Effector memory CD8-positive, alpha-beta T cell (primary cell): ENCODE measurements at regions not wholly inside any gene's neighbourhood (a gene's known extent, or its start where the extent isn't known, plus 50 kb on each side); places are given as distances from the start of the nearest gene placed in this dataset.

Experiments used
- ATAC-seq: fragments of 150-1000 bp; cut with Tn5 transposase; replicated peaks from 2 replicates; pipeline ENCODE4 v1.10.0; 2021; ENCODE audit warnings: mild to moderate bottlenecking, moderate library complexity
- DNase-seq, 3 experiments: peaks; one replicate each; pipeline ENCODE4 v3.0.0; 2021
- H3K27ac Mint-ChIP-seq, 2 donors: one replicate each; pipeline ENCODE4 v1.8.0; 2022; ENCODE audit warnings: mild to moderate bottlenecking in 2 of 2, mixed read lengths in 2 of 2, moderate library complexity in 2 of 2
- H3K27me3 Mint-ChIP-seq, 2 donors: one replicate each; pipeline ENCODE4 v1.8.0; 2022; ENCODE audit warnings: mixed read lengths in 2 of 2
- H3K36me3 Mint-ChIP-seq: one replicate; pipeline ENCODE4 v1.8.0; 2022; ENCODE audit warnings: mild to moderate bottlenecking, moderate library complexity, mixed read lengths; ENCODE audit not compliant: insufficient read depth
- H3K4me1 Mint-ChIP-seq, 2 donors: one replicate each; pipeline ENCODE4 v1.8.0; 2022; ENCODE audit warnings: low read depth in 2 of 2, mixed read lengths in 2 of 2
- H3K4me3 Mint-ChIP-seq, 2 donors: one replicate each; pipeline ENCODE4 v1.8.0; 2022; ENCODE audit warnings: mild to moderate bottlenecking in 2 of 2, mixed read lengths in 2 of 2, moderate library complexity in 2 of 2
- H3K9me3 Mint-ChIP-seq, 2 donors: one replicate each; pipeline ENCODE4 v1.8.0; 2022; ENCODE audit warnings: mixed read lengths in 2 of 2

DNA sequence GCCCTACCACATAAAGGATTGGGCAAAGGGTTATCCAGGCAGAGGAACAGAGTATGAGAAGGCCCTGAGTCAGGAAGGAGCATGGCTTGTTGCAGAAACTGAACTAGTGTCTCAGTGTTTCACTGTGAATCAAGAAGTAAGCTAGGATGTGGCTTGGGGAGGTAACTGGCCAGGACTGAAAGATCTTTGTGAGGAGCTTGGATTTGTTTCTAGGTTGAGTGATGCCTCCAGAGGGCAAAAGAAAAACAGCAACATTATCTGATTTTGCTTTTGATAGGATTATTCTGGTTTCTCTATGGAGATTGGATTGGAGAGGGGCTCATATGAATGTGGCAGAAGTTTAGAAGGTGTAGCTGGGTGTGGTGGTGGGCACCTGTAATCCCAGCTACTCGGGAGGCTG, 137.9 kb upstream of the HDAC9 start:
- no peak overlapping the region for H3K27ac Mint-ChIP-seq
- H3K36me3 Mint-ChIP-seq: no peaks in the 10 kb centered on the region
- H3K9me3 Mint-ChIP-seq: no peaks in the 10 kb centered on the region
- ATAC-seq (no peak), DNase-seq (no peak)
- peaks cover 2 to 3% of the 10 kb centered on the region in 2 donors for H3K4me1 Mint-ChIP-seq
- no peaks in the 10 kb centered on the region for H3K27me3 Mint-ChIP-seq
- no peak overlapping the region for H3K4me3 Mint-ChIP-seq

DNA sequence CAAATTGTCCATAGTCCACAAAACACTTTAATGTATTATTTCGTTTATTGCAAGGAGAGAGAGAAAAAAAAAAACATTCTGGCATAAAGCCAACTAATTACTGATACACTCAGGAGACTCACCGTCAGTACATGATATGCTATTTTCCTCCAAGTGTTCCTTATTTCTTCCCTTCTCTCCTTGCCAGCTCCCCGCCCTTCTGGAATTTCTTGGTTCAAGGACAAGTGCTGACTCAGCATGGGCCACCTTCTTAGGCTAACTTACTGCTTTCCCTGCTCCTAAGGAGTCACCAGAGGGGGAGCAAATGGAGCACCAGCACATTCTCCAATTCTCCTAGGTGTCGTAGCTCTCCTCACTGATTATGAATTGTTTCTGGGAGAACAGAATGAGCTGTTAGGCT, 133.8 kb upstream of the HDAC9 start:
- Mint-ChIP-seq H3K27me3 (no peaks in the 10 kb centered on the region), H3K36me3 (no peaks in the 10 kb centered on the region), H3K27ac (no peak overlapping the region), H3K4me1 (no peaks in the 10 kb centered on the region), H3K4me3 (no peak overlapping the region), H3K9me3 (no peaks in the 10 kb centered on the region)
- ATAC-seq (no peak), DNase-seq (no peak)

- no peak for DNase-seq
- Mint-ChIP-seq H3K4me3 (no peak overlapping the region), H3K27me3 (no peaks in the 10 kb centered on the region), H3K9me3 (no peaks in the 10 kb centered on the region), H3K27ac (no peak overlapping the region), H3K4me1 (no peaks in the 10 kb centered on the region), H3K36me3 (no peaks in the 10 kb centered on the region)
- no peak for ATAC-seq
Measured at GRCh38 chr7:18363751-18364380, 131.7 kb upstream of the HDAC9 start.

- no peak overlapping the region for H3K4me3 Mint-ChIP-seq
- DNase-seq: no peak
- H3K27me3 Mint-ChIP-seq: no peaks in the 10 kb centered on the region
- no peaks in the 10 kb centered on the region for H3K9me3 Mint-ChIP-seq
- ATAC-seq: no peak
- H3K36me3 Mint-ChIP-seq: peaks cover 1% of the 10 kb centered on the region
- no peak overlapping the region for H3K27ac Mint-ChIP-seq
- H3K4me1 Mint-ChIP-seq: no peaks in the 10 kb centered on the region
Measured at GRCh38 chr7:18364396-18364795, 131.2 kb upstream of the HDAC9 start.

DNA sequence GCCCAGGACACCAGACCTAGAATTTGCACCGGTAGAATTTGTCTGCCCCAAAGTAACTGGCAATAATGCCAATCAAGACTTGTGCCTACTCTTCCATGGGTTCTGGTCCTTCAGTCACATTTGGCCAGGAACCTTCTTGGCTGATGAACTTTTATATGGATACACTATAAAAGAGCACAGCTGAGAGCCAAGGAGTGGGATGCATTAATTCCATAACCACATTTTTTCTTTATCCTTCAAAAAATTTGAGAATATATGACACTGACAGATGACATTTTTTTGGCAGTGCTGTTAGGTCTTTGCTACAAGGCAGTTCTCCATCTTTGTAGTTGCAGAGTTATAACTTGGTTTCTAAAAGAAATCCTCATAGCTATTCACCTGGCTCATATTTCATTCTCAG, 129.2 kb upstream of the HDAC9 start:
- H3K27ac Mint-ChIP-seq: no peak overlapping the region
- ATAC-seq: no peak

GRCh38 chr7:18369011-18369410, 126.5 kb upstream of the HDAC9 start:
- Mint-ChIP-seq H3K27me3 (no peaks in the 10 kb centered on the region), H3K27ac (no peak overlapping the region), H3K9me3 (no peaks in the 10 kb centered on the region), H3K4me1 (no peaks in the 10 kb centered on the region), H3K36me3 (peaks cover 3% of the 10 kb centered on the region), H3K4me3 (no peak overlapping the region)
- ATAC-seq (no peak), DNase-seq (no peak)

More for the DNA sequence above, 129.2 kb upstream of the HDAC9 start:
- H3K4me3 Mint-ChIP-seq: no peak overlapping the region
- no peaks in the 10 kb centered on the region for H3K27me3 Mint-ChIP-seq
- H3K36me3 Mint-ChIP-seq: peaks cover 3% of the 10 kb centered on the region
- H3K9me3 Mint-ChIP-seq: no peaks in the 10 kb centered on the region
- H3K4me1 Mint-ChIP-seq: no peaks in the 10 kb centered on the region
- DNase-seq: no peak

GRCh38 chr7:18370633-18371032, 124.9 kb upstream of the HDAC9 start:
- no peak for DNase-seq
- no peaks in the 10 kb centered on the region for H3K27me3 Mint-ChIP-seq
- ATAC-seq: no peak
- peaks cover 3% of the 10 kb centered on the region for H3K36me3 Mint-ChIP-seq
- no peak overlapping the region for H3K27ac Mint-ChIP-seq
- no peaks in the 10 kb centered on the region for H3K9me3 Mint-ChIP-seq
- H3K4me1 Mint-ChIP-seq: no peaks in the 10 kb centered on the region
- H3K4me3 Mint-ChIP-seq: no peak overlapping the region

- Mint-ChIP-seq H3K27me3 (no peaks in the 10 kb centered on the region), H3K9me3 (no peaks in the 10 kb centered on the region), H3K4me1 (no peaks in the 10 kb centered on the region), H3K36me3 (no peaks in the 10 kb centered on the region), H3K4me3 (no peak overlapping the region), H3K27ac (no peak overlapping the region)
- ATAC-seq: no peak
- DNase-seq: no peak
Measured at GRCh38 chr7:18378989-18379605, 116.5 kb upstream of the HDAC9 start.

GRCh38 chr7:18384491-18385143, 110.9 kb upstream of the HDAC9 start:
- no peak for DNase-seq
- Mint-ChIP-seq H3K4me3 (no peak overlapping the region), H3K36me3 (no peaks in the 10 kb centered on the region), H3K4me1 (peaks cover 0 to 2% of the 10 kb centered on the region in 2 donors), H3K27ac (no peak overlapping the region), H3K9me3 (no peaks in the 10 kb centered on the region), H3K27me3 (no peaks in the 10 kb centered on the region)
- no peak for ATAC-seq

GRCh38 chr7:18386607-18387006, 108.9 kb upstream of the HDAC9 start:
- H3K4me1 Mint-ChIP-seq: peaks cover 2 to 4% of the 10 kb centered on the region in 2 donors
- H3K27ac Mint-ChIP-seq: no peak overlapping the region
- DNase-seq: no peak
- no peaks in the 10 kb centered on the region for H3K27me3 Mint-ChIP-seq
- ATAC-seq: no peak
- H3K9me3 Mint-ChIP-seq: no peaks in the 10 kb centered on the region
- no peaks in the 10 kb centered on the region for H3K36me3 Mint-ChIP-seq
- H3K4me3 Mint-ChIP-seq: no peak overlapping the region

GRCh38 chr7:18387191-18387735, 108.3 kb upstream of the HDAC9 start:
- DNase-seq: no peak
- Mint-ChIP-seq H3K4me3 (no peak overlapping the region), H3K36me3 (no peaks in the 10 kb centered on the region), H3K4me1 (peaks cover 2 to 4% of the 10 kb centered on the region in 2 donors), H3K27ac (no peak overlapping the region), H3K9me3 (no peaks in the 10 kb centered on the region), H3K27me3 (no peaks in the 10 kb centered on the region)
- no peak for ATAC-seq

GRCh38 chr7:18390535-18390907, 105.0 kb upstream of the HDAC9 start:
- ATAC-seq (no peak), DNase-seq (no peak)
- Mint-ChIP-seq H3K9me3 (no peaks in the 10 kb centered on the region), H3K4me3 (no peak overlapping the region), H3K36me3 (no peaks in the 10 kb centered on the region), H3K27me3 (no peaks in the 10 kb centered on the region), H3K27ac (no peak overlapping the region), H3K4me1 (peaks cover 4% of the 10 kb centered on the region in 2 donors)

DNA sequence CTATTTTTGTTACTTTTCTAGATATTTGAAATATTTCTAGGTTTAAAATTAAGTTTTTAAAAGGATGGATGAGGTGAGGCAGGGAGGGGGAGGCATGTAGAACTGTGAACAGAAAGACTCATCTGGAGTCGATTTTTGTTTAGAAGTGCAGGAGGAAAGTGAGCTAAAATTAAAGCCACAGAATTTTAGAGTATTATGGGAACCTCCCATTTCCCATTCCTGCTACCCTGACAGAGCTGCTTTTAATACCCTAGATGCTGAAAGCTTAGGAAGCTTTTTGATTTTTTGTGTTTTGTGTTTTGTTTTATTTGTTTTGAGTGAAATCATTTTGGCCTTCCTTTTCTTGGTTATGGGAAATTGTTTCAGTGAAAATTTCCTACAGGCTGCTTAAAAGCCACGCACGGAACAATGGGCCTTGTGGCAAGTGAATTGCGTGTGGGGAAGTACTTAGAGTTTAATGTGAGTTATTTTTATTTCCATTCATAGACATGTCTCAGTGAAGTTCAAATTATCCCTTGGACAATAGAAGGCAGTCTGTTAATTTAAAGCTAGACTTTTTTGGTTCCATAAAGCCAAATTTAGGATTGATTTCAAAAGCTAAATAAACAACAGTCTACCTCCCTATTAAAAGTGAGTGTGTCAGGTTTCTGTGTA, 102.0 kb upstream of the HDAC9 start:
- Mint-ChIP-seq H3K9me3 (no peaks in the 10 kb centered on the region), H3K36me3 (no peaks in the 10 kb centered on the region), H3K27ac (peak overlapping the region in 1 of 2 donors; percentile 10), H3K27me3 (no peaks in the 10 kb centered on the region), H3K4me3 (no peak overlapping the region), H3K4me1 (peaks cover 4% of the 10 kb centered on the region in 2 donors)
- ATAC-seq (no peak), DNase-seq (no peak)
